Retina (tissue), 1 donor: ENCODE measurements at regions not wholly inside any gene's neighbourhood (a gene's known extent, or its start where the extent isn't known, plus 50 kb on each side); places are given as distances from the start of the nearest gene placed in this dataset.

ENCODE experiments used
- DNase-seq: peaks from one replicate; pipeline ENCODE4 v3.0.0-alpha.2; 2016

GRCh38 chr15:99511866-99512661 is 53.7 kb upstream of the MEF2A start:
- peak; percentile 19 for DNase-seq

- no peak for DNase-seq
Measured at GRCh38 chr15:99514306-99514705, 51.5 kb upstream of the MEF2A start.
